OCI-LY1 (cell line): ENCODE measurements at regions not wholly inside any gene's neighbourhood (a gene's known extent, or its start where the extent isn't known, plus 50 kb on each side); places are given as distances from the start of the nearest gene placed in this dataset.

Source experiments
- H2AFZ ChIP-seq: fragments of 200-600 bp; sonication (generic), shearing (Covaris generic); 2 replicates; pipeline ENCODE4 v1.6.0; 2014; ENCODE audit warnings: antibody characterized with exemption, mild to moderate bottlenecking, low read length
- H3F3A ChIP-seq: fragments of 200-600 bp; sonication (generic), shearing (Covaris generic); 2 replicates; pipeline ENCODE4 v1.6.0; 2014; ENCODE audit warnings: mild to moderate bottlenecking, antibody characterized with exemption, low read length, moderate library complexity; ENCODE audit not compliant: insufficient read depth
- H3K27ac ChIP-seq: fragments of 200-600 bp; sonication (generic); 2 replicates; pipeline ENCODE4 v1.5.1; 2014; ENCODE audit warnings: low read length, mixed run types, mild to moderate bottlenecking, low read depth; ENCODE audit not compliant: poor library complexity, severe bottlenecking
- H3K27me3 ChIP-seq: fragments of 200-600 bp; sonication (generic); 2 replicates; pipeline ENCODE4 v1.6.0; 2014; ENCODE audit warnings: antibody characterized with exemption, mild to moderate bottlenecking, low read length, moderate library complexity; ENCODE audit not compliant: insufficient read depth
- H3K36me3 ChIP-seq: fragments of 200-600 bp; sonication (generic); 2 replicates; pipeline ENCODE4 v1.6.1; 2014; ENCODE audit warnings: mild to moderate bottlenecking, antibody characterized with exemption, low read length, moderate library complexity, mixed read lengths; ENCODE audit not compliant: insufficient read depth
- H3K4me1 ChIP-seq: fragments of 200-600 bp; sonication (generic); 2 replicates; pipeline ENCODE4 v1.5.1; 2014; ENCODE audit warnings: mild to moderate bottlenecking, low read length, moderate library complexity; ENCODE audit not compliant: insufficient read depth, severe bottlenecking
- H3K4me2 ChIP-seq: fragments of 200-600 bp; sonication (generic), shearing (Covaris generic); 2 replicates; pipeline ENCODE4 v1.6.1; 2014; ENCODE audit warnings: low read length
- H3K4me3 ChIP-seq: fragments of 200-600 bp; sonication (generic); 2 replicates; pipeline ENCODE4 v1.5.1; 2014; ENCODE audit warnings: low read length, low read depth, mild to moderate bottlenecking, mixed read lengths; ENCODE audit not compliant: poor library complexity, severe bottlenecking
- H3K79me2 ChIP-seq: fragments of 200-600 bp; shearing (Covaris generic); 2 replicates; pipeline ENCODE4 v1.6.1; 2016; ENCODE audit warnings: mixed run types, low read length, mixed read lengths; ENCODE audit not compliant: insufficient read depth
- H3K9ac ChIP-seq: fragments of 200-600 bp; sonication (generic), shearing (Covaris generic); 2 replicates; pipeline ENCODE4 v1.6.1; 2014; ENCODE audit warnings: mild to moderate bottlenecking, low read length, mixed read lengths
- H3K9me2 ChIP-seq: fragments of 200-600 bp; sonication (generic), shearing (Covaris generic); 2 replicates; pipeline ENCODE4 v1.6.1; 2014; ENCODE audit warnings: low read depth, mild to moderate bottlenecking, low read length, mixed read lengths
- H3K9me3 ChIP-seq: fragments of 200-600 bp; shearing (Covaris generic); 2 replicates; pipeline ENCODE4 v1.6.1; 2014; ENCODE audit warnings: low read length, mixed read lengths
- H4K20me1 ChIP-seq: fragments of 200-600 bp; sonication (generic), shearing (Covaris generic); 2 replicates; pipeline ENCODE4 v1.6.0; 2016; ENCODE audit warnings: mild to moderate bottlenecking, low read length; ENCODE audit not compliant: insufficient read depth
- CTCF ChIP-seq: fragments of 200-600 bp; sonication (generic), shearing (Covaris generic); IDR thresholded peaks from 2 replicates; pipeline ENCODE4 v1.5.1; 2017; ENCODE audit warnings: mild to moderate bottlenecking, antibody characterized with exemption, low read length, moderate library complexity, mixed read lengths
- EZH2 ChIP-seq: fragments of 200-600 bp; sonication (generic), shearing (Covaris generic); IDR thresholded peaks from 2 replicates; pipeline ENCODE4 v1.8.0; 2017; ENCODE audit warnings: borderline replicate concordance, mixed run types, mild to moderate bottlenecking, antibody characterized with exemption, low read length, moderate library complexity, mixed read lengths

DNA sequence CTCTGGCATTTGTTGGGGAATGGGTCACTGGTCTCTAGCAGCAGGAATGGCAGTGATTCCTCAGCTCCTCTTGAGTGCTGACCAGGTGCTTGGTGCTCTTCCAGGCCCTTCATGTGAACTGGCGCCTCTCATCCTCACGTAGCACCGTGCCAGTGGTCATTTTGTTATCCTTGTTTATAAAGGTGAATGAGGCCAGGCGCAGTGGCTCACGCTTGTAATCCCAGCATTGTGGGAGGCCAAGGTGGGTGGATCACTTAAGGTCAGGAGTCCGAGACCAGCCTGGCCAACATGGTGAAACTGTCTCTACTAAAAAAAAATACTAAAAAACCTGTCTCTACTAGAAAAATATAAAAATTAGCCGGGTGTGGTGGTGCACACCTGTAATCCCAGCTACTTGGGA, 301.3 kb downstream of the QKI start:
- Histone ChIP-seq H3K9me2 (no peaks in the 10 kb centered on the region), H3K4me2 (peak overlapping the region; percentile 31; the same call in 1 of the 2 replicates), H3K4me1 (peaks cover 63% of the 10 kb centered on the region), H3F3A (no peaks in the 10 kb centered on the region), H3K4me3 (no peak overlapping the region), H4K20me1 (no peaks in the 10 kb centered on the region), H3K9me3 (no peaks in the 10 kb centered on the region), H2AFZ (no peak overlapping the region), H3K36me3 (no peaks in the 10 kb centered on the region), H3K27me3 (no peaks in the 10 kb centered on the region), H3K9ac (no peak overlapping the region), H3K27ac (peak overlapping the region; percentile 59), H3K79me2 (no peaks in the 10 kb centered on the region)
- no peak for TF ChIP-seq CTCF
- no peak for TF ChIP-seq EZH2

GRCh38 chr6:163714179-163714578, 299.7 kb downstream of the QKI start:
- no peak overlapping the region for H3K27ac ChIP-seq
- H3K9me2 ChIP-seq: no peaks in the 10 kb centered on the region
- H3K79me2 ChIP-seq: no peaks in the 10 kb centered on the region
- no peaks in the 10 kb centered on the region for H3K27me3 ChIP-seq
- no peaks in the 10 kb centered on the region for H3K36me3 ChIP-seq
- H3K4me3 ChIP-seq: no peak overlapping the region
- no peaks in the 10 kb centered on the region for H3K9me3 ChIP-seq
- H3K4me1 ChIP-seq: peaks cover 73% of the 10 kb centered on the region
- no peak overlapping the region for H3K9ac ChIP-seq
- no peaks in the 10 kb centered on the region for H3F3A ChIP-seq
- H3K4me2 ChIP-seq: no peak overlapping the region
- TF ChIP-seq EZH2 (no peak), CTCF (no peak)
- H2AFZ ChIP-seq: no peak overlapping the region
- H4K20me1 ChIP-seq: no peaks in the 10 kb centered on the region

DNA sequence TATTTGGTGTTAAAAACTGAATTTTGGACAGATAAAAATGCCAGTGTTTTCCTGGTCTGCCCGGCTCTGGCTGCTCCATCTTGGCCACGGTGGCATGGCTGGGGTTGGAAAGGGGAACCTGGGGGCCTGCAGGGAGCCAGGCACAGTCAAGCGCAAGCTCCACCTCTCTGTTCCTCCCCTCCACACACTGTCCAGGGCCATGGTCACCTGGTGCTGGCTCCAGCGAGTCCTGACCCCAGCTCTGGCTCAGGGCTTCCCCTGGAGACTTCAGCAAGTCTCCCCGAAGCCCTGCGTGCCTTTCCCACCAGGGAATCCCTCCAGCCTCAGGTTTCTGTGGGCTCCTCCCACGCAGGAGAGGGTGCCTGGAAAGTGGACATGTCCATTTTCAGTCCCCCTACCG, 298.5 kb downstream of the QKI start:
- peak overlapping the region; percentile 78 for H3K27ac ChIP-seq
- TF ChIP-seq EZH2: no peak
- TF ChIP-seq CTCF: no peak
- peaks cover 67% of the 10 kb centered on the region for H3K4me1 ChIP-seq
- no peaks in the 10 kb centered on the region for H3K27me3 ChIP-seq
- no peaks in the 10 kb centered on the region for H4K20me1 ChIP-seq
- peak overlapping the region; percentile 29 for H3K9ac ChIP-seq
- peak overlapping the region; percentile 9; the same call in 1 of the 2 replicates for H3K4me2 ChIP-seq
- no peaks in the 10 kb centered on the region for H3K9me2 ChIP-seq
- no peaks in the 10 kb centered on the region for H3F3A ChIP-seq
- no peak overlapping the region for H3K4me3 ChIP-seq
- no peaks in the 10 kb centered on the region for H3K36me3 ChIP-seq
- H3K79me2 ChIP-seq: no peaks in the 10 kb centered on the region
- H3K9me3 ChIP-seq: no peaks in the 10 kb centered on the region
- no peak overlapping the region for H2AFZ ChIP-seq
